ENCODE measurements at regions not wholly inside any gene's neighbourhood (a gene's known extent, or its start where the extent isn't known, plus 50 kb on each side); places are given as distances from the start of the nearest gene placed in this dataset.

DNA sequence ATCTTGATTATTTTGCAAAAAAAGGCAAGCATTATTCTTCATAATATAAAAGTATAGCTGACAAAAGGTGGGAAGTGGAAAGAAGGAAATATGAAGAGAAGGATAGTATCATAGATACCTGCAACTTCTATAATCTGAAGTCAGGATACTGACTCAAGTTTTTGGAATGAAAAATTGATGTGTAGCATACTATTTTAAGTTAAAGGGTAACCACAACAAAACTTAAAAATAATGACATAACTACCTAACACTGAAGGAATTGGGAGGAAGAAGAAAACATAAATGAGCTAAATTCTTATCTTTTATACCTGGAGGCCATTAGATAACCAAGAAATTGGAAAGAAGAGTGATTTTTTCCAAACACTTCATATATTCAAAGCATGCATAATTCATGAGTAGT lies 51.8 kb upstream of the TLE1 start:
- ATAC-seq: no peak
- intact Hi-C loops (cut with micrococcal nuclease): no loop called here
- CTCF ChIA-PET (ENCODE audit: low intra/inter-chr PET ratio): no interaction called here

DNA sequence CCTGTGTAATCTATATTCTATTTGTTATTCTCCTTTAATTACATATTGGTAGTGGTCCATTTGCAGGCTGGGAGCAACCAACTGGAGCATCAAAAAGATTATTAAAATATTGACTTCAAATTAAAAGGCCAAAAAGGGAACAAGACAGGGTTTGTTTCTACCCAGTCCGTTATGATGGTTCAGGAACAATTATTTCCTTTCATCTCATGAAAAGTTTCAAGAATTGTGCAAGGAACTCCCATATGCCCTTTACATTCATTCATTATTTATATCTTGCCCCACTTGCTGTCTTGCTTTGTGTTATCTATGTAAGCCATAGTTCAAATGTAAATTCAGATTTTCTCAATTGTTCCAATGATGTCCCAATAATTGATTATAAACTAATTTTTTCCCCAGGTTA lies 58.7 kb upstream of the TLE1 start:
- CTCF ChIA-PET (ENCODE audit: low intra/inter-chr PET ratio): no interaction called here
- Histone ChIP-seq H3K27me3 (ENCODE audit: control insufficient read depth in 2 of 2, insufficient read depth in 2 of 2, low read length in 2 of 2) (no peaks in the 10 kb centered on the region), H2AFZ (ENCODE audit: low read depth, low read length) (no peak overlapping the region), H4K20me1 (replicated peaks; ENCODE audit: control insufficient read depth, insufficient read depth, low read length) (no peaks in the 10 kb centered on the region), H3K4me3 (no peak overlapping the region), H3K9me3 (replicated peaks; ENCODE audit: control insufficient read depth, insufficient read depth, low read depth, low read length) (no peaks in the 10 kb centered on the region), H3K4me1 (replicated peaks in 1 of 2; ENCODE audit: control insufficient read depth in 2 of 2, insufficient read depth in 2 of 2, low read length in 2 of 2) (no peaks in the 10 kb centered on the region), H3K9ac (ENCODE audit: insufficient read depth in 1 of 2, low read depth in 2 of 2, low read length in 2 of 2) (no peak overlapping the region), H3K4me2 (ENCODE audit: insufficient read depth, low read length) (no peak overlapping the region), H3K79me2 (ENCODE audit: control insufficient read depth, insufficient read depth, low read length) (no peaks in the 10 kb centered on the region), H3K36me3 (ENCODE audit: control insufficient read depth, insufficient read depth, low read length) (no peaks in the 10 kb centered on the region), H3K9me1 (ENCODE audit: control insufficient read depth, insufficient read depth, low read length) (no peaks in the 10 kb centered on the region), H3K27ac (ENCODE audit: extremely low read depth, low read depth, low read length) (no peak overlapping the region)
- POLR2A ChIA-PET: no interaction called here
- DNase-seq (ENCODE audit: extremely low read depth in 1 of 4, low spot score in 3 of 4) (no peak), FAIRE-seq (no peak), ATAC-seq (no peak)
- 0% methylated on average over 1 of the region's 1 CpG for WGBS (ENCODE audit: insufficient coverage, low coverage, missing lambda C conversion rate)
- intact Hi-C loops (cut with micrococcal nuclease) (no loop called here), in situ Hi-C loops (cut with MboI) (no loop called here)
- no TSS peak for BruUV-seq (replicated peaks)
- TF ChIP-seq MNT (conservative IDR thresholded peaks at IDR 0.05) (no peak), ZNF707 (CRISPR knock-in tag; conservative IDR thresholded peaks at IDR 0.05) (no peak), ZNF766 (CRISPR knock-in tag; conservative IDR thresholded peaks at IDR 0.05) (no peak), XRCC3 (IDR thresholded peaks at IDR 0.05) (no peak), TOE1 (IDR thresholded peaks at IDR 0.05; ENCODE audit: borderline replicate concordance) (no peak), TOE1 (CRISPR knock-in tag; IDR thresholded peaks at IDR 0.05; ENCODE audit: borderline replicate concordance, low read depth) (no peak), DPF2 (IDR thresholded peaks at IDR 0.05) (no peak), TARDBP (IDR thresholded peaks at IDR 0.05) (no peak), ARID2 (IDR thresholded peaks at IDR 0.05) (no peak), ZNF316 (IDR thresholded peaks at IDR 0.05) (no peak)
- TF ChIP-seq, protein P1, sequence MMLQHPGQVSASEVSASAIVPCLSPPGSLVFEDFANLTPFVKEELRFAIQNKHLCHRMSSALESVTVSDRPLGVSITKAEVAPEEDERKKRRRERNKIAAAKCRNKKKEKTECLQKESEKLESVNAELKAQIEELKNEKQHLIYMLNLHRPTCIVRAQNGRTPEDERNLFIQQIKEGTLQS (IDR thresholded peaks at IDR 0.05): no peak
- TF ChIP-seq, protein P1 (CRISPR knock-in tag; conservative IDR thresholded peaks at IDR 0.05): no peak

More for the DNA sequence above, 51.8 kb upstream of the TLE1 start:
- no peak for FAIRE-seq
- H3K4me3 ChIP-seq: no peak overlapping the region
- H3K36me3 ChIP-seq (ENCODE audit: control insufficient read depth, insufficient read depth, low read length): no peaks in the 10 kb centered on the region
- H3K9me3 ChIP-seq (replicated peaks; ENCODE audit: control insufficient read depth, insufficient read depth, low read depth, low read length): no peaks in the 10 kb centered on the region
- H4K20me1 ChIP-seq (replicated peaks; ENCODE audit: control insufficient read depth, insufficient read depth, low read length): no peaks in the 10 kb centered on the region
- DNase-seq (ENCODE audit: extremely low read depth in 1 of 4, low spot score in 3 of 4): no peak
- POLR2A ChIA-PET: no interaction called here
- H3K4me1 ChIP-seq (replicated peaks in 1 of 2; ENCODE audit: control insufficient read depth in 2 of 2, insufficient read depth in 2 of 2, low read length in 2 of 2): no peaks in the 10 kb centered on the region
- no peaks in the 10 kb centered on the region for H3K27me3 ChIP-seq (ENCODE audit: control insufficient read depth in 2 of 2, insufficient read depth in 2 of 2, low read length in 2 of 2)
- H3K27ac ChIP-seq (ENCODE audit: extremely low read depth, low read depth, low read length): no peak overlapping the region
- no peak for TF ChIP-seq BDP1 (IDR thresholded peaks at IDR 0.05; ENCODE audit: insufficient read depth, insufficient read length)
- TF ChIP-seq MYNN (IDR thresholded peaks at IDR 0.05): no peak
- TF ChIP-seq MYNN (CRISPR knock-in tag; IDR thresholded peaks at IDR 0.05): no peak
- TF ChIP-seq MBD2 (IDR thresholded peaks at IDR 0.05; ENCODE audit: borderline replicate concordance, low read depth): no peak
- TF ChIP-seq, protein P2, sequence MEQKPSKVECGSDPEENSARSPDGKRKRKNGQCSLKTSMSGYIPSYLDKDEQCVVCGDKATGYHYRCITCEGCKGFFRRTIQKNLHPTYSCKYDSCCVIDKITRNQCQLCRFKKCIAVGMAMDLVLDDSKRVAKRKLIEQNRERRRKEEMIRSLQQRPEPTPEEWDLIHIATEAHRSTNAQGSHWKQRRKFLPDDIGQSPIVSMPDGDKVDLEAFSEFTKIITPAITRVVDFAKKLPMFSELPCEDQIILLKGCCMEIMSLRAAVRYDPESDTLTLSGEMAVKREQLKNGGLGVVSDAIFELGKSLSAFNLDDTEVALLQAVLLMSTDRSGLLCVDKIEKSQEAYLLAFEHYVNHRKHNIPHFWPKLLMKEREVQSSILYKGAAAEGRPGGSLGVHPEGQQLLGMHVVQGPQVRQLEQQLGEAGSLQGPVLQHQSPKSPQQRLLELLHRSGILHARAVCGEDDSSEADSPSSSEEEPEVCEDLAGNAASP (IDR thresholded peaks at IDR 0.05): no peak
- TF ChIP-seq CSDE1 (IDR thresholded peaks at IDR 0.05): no peak
- TF ChIP-seq ZNF79 (CRISPR knock-in tag; IDR thresholded peaks at IDR 0.05; ENCODE audit: low read depth): no peak
- no peak for TF ChIP-seq ZNF41 (CRISPR knock-in tag; conservative IDR thresholded peaks at IDR 0.05)
- TF ChIP-seq SMAD2 (IDR thresholded peaks at IDR 0.05; ENCODE audit: low read depth, low read length): no peak
- H3K9me1 ChIP-seq (ENCODE audit: control insufficient read depth, insufficient read depth, low read length): no peaks in the 10 kb centered on the region
- no peaks in the 10 kb centered on the region for H3K79me2 ChIP-seq (ENCODE audit: control insufficient read depth, insufficient read depth, low read length)
- no peak overlapping the region for H2AFZ ChIP-seq (ENCODE audit: low read depth, low read length)
- no peak overlapping the region for H3K4me2 ChIP-seq (ENCODE audit: insufficient read depth, low read length)
- H3K9ac ChIP-seq (ENCODE audit: insufficient read depth in 1 of 2, low read depth in 2 of 2, low read length in 2 of 2): no peak overlapping the region
- in situ Hi-C loops (cut with MboI): no loop called here
- BruUV-seq (replicated peaks): no TSS peak

All from K562 (cell line).